ENCODE measurements at regions not wholly inside any gene's neighbourhood (a gene's known extent, or its start where the extent isn't known, plus 50 kb on each side); places are given as distances from the start of the nearest gene placed in this dataset.

DNA sequence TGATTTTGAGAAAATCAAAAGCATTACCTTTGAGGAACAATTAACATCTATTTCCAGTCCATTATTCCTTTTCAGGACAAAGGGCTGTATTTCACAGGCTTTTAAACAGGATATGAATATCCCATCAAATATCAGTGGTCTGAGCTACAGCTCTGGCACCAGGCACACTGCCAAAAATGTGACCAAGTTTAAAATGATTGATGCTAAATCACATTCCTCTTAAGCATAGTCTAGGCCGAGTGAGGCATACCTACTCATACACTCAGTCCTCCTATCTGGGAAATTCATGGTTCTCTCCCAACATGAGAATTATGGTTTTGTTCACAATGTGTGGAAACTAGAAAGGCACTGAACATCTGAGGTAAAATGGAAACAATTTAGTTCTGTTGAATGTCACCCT lies 683.5 kb downstream of the TUSC7 start:
- TF ChIP-seq FOXK2 (IDR thresholded peaks at IDR 0.05) (no peak), TARDBP (IDR thresholded peaks at IDR 0.05) (no peak), ARNT (IDR thresholded peaks at IDR 0.05) (no peak), L3MBTL2 (conservative IDR thresholded peaks at IDR 0.05) (no peak), ZNF384 (IDR thresholded peaks at IDR 0.05) (no peak), LEF1 (IDR thresholded peaks at IDR 0.05; ENCODE audit: borderline replicate concordance) (no peak), CTBP1 (IDR thresholded peaks at IDR 0.05; ENCODE audit: borderline replicate concordance) (no peak), HDGF (IDR thresholded peaks at IDR 0.05; ENCODE audit: borderline replicate concordance) (no peak), FOXM1 (IDR thresholded peaks at IDR 0.05; ENCODE audit: borderline replicate concordance) (no peak), BHLHE40 (IDR thresholded peaks at IDR 0.05; ENCODE audit: borderline replicate concordance) (no peak), ELF4 (IDR thresholded peaks at IDR 0.05) (no peak), NFRKB (IDR thresholded peaks at IDR 0.05) (no peak), FOXA1 (IDR thresholded peaks at IDR 0.05) (no peak), SP1 (IDR thresholded peaks at IDR 0.05) (no peak), SUZ12 (IDR thresholded peaks at IDR 0.05) (no peak)
- TF ChIP-seq, protein P1, sequence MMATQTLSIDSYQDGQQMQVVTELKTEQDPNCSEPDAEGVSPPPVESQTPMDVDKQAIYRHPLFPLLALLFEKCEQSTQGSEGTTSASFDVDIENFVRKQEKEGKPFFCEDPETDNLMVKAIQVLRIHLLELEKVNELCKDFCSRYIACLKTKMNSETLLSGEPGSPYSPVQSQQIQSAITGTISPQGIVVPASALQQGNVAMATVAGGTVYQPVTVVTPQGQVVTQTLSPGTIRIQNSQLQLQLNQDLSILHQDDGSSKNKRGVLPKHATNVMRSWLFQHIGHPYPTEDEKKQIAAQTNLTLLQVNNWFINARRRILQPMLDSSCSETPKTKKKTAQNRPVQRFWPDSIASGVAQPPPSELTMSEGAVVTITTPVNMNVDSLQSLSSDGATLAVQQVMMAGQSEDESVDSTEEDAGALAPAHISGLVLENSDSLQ (IDR thresholded peaks at IDR 0.05), result no peak
- DNase-seq (ENCODE audit: extremely low spot score), result no peak
- POLR2A ChIA-PET, result no interaction called here
- CTCF ChIA-PET, result interaction anchor here (0.5 kb wide), 1 partner anchor 95 kb away, joined by 6 read pairs; no protein-coding TSS in a partner anchor

DNA sequence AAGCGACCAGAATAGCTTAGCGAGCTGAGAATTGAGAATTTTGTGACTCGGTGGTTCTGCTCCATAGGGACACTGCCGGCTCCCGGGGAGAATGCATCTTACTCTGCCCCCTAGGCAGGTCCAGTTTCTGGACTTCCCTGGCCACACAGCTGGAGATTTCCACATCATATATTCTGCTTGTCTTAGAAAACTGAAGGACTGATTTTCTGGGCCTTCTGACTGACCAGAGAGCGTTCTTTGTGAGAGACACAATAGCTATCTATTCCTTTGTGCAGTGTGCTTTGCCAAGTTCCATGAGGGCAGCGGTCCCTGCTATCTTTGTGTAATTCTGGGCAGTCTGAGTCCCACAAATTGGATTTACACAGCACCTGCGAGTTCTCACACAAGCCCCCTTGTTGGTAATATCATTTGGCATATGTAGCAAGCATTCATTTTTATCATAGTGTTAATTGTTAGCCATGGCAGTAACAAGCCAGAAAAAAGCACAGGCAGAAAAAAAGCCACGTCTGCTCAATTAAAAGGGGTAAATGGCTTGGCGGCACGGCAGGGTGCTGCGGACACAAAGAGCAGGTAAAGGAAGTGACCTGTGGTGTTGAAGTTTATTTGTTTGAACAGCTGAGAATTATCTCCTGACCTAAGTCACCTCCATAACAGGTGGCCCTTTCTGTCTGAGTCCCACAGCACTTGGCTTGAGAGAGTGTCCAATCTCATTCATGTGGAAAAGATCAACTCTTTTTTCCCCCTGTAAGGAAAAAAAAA lies 688.7 kb downstream of the TUSC7 start:
- CTCF ChIA-PET, result interaction anchor here (1.1 kb wide), 1 partner anchor 12 kb away, joined by 3 read pairs; no protein-coding TSS in a partner anchor
- no peak for DNase-seq (ENCODE audit: extremely low spot score)
- TF ChIP-seq TARDBP (IDR thresholded peaks at IDR 0.05) (no peak), FOXA1 (IDR thresholded peaks at IDR 0.05) (no peak), ZNF384 (IDR thresholded peaks at IDR 0.05) (no peak), LEF1 (IDR thresholded peaks at IDR 0.05; ENCODE audit: borderline replicate concordance) (no peak), HDGF (IDR thresholded peaks at IDR 0.05; ENCODE audit: borderline replicate concordance) (no peak)
- POLR2A ChIA-PET, result no interaction called here

DNA sequence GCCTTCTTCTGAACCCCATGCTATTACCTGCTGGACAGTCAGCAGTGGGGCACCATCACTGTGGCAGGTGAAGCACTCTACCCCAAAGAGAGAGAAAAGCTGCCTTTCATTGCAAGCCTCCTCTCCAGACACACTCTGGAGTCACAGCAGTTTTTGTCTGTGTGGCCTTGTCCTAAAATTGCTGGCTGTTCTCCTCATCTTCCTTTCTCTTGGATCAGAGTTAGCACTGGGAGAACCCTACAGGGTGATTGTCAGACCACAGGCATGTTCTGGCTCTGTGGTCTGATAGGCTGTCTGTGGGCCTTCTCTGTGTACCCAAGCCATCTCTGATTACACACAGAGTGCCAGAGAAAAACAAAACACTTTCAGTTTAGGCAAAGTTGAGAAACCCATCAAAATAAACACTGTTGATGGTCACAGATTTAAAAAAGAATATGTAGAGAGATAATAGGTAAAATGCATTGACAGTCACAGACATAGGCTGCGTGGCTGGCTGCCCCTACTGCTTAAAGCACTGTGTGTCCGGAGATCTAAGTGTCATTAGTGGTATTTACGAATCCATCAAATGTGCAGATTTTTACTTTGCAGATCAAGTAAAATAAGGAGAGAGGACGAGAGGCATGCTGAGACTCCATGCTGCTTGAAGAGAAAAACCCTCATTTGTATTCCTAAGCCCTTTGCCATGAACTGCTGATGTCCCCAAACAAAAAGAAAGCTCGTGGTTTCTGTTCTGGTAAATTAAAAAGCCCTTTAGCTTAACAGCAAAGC lies 689.9 kb downstream of the TUSC7 start:
- TF ChIP-seq ARNT (IDR thresholded peaks at IDR 0.05) (no peak), ZNF384 (IDR thresholded peaks at IDR 0.05) (no peak), SP1 (IDR thresholded peaks at IDR 0.05) (no peak), FOXM1 (IDR thresholded peaks at IDR 0.05; ENCODE audit: borderline replicate concordance) (no peak), FOXK2 (IDR thresholded peaks at IDR 0.05) (no peak), TARDBP (IDR thresholded peaks at IDR 0.05) (no peak), NFRKB (IDR thresholded peaks at IDR 0.05) (no peak), HDGF (IDR thresholded peaks at IDR 0.05; ENCODE audit: borderline replicate concordance) (no peak), FOXA1 (IDR thresholded peaks at IDR 0.05) (no peak), ELF4 (IDR thresholded peaks at IDR 0.05) (no peak), CTBP1 (IDR thresholded peaks at IDR 0.05; ENCODE audit: borderline replicate concordance) (no peak), BHLHE40 (IDR thresholded peaks at IDR 0.05; ENCODE audit: borderline replicate concordance) (no peak), SUZ12 (IDR thresholded peaks at IDR 0.05) (no peak), LEF1 (IDR thresholded peaks at IDR 0.05; ENCODE audit: borderline replicate concordance) (no peak), L3MBTL2 (conservative IDR thresholded peaks at IDR 0.05) (no peak)
- TF ChIP-seq, protein P1 (IDR thresholded peaks at IDR 0.05), result no peak
- DNase-seq (ENCODE audit: extremely low spot score), result no peak
- ChIA-PET POLR2A (no interaction called here), CTCF (interaction anchor here (0.9 to 1.1 kb wide), 2 partner anchors 11 to 41 kb away, joined by 3 read pairs; no protein-coding TSS in a partner anchor)

DNA sequence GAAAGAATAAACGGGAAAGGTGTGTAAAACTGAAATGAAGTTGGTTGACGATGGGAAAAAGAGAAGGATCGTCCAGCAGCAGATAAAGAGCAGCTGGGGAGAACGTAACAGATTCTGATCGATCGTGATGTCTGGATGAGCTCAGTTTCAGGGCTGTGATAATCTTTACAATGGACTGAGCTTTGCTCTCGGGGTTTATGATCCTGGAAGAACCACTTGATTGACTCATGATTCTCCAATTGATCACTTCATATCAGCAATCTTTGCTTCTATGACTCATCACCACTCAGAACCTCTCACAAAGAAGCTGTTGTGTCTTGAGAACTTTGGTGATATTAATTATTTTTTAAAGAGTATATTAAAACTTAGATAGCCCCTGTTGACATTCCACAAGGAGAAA lies 690.7 kb downstream of the TUSC7 start:
- TF ChIP-seq FOXA1 (IDR thresholded peaks at IDR 0.05) (no peak), LEF1 (IDR thresholded peaks at IDR 0.05; ENCODE audit: borderline replicate concordance) (no peak), L3MBTL2 (conservative IDR thresholded peaks at IDR 0.05) (no peak), ARNT (IDR thresholded peaks at IDR 0.05) (no peak), CTBP1 (IDR thresholded peaks at IDR 0.05; ENCODE audit: borderline replicate concordance) (no peak), ELF4 (IDR thresholded peaks at IDR 0.05) (no peak), FOXK2 (IDR thresholded peaks at IDR 0.05) (no peak), ZNF384 (IDR thresholded peaks at IDR 0.05) (no peak), HDGF (IDR thresholded peaks at IDR 0.05; ENCODE audit: borderline replicate concordance) (no peak), SUZ12 (IDR thresholded peaks at IDR 0.05) (no peak)
- TF ChIP-seq, protein P1 (IDR thresholded peaks at IDR 0.05), result no peak
- DNase-seq (ENCODE audit: extremely low spot score), result no peak
- ChIA-PET CTCF (interaction anchor here (0.9 kb wide), 1 partner anchor 41 kb away, joined by 3 read pairs; no protein-coding TSS in a partner anchor), POLR2A (no interaction called here)

DNA sequence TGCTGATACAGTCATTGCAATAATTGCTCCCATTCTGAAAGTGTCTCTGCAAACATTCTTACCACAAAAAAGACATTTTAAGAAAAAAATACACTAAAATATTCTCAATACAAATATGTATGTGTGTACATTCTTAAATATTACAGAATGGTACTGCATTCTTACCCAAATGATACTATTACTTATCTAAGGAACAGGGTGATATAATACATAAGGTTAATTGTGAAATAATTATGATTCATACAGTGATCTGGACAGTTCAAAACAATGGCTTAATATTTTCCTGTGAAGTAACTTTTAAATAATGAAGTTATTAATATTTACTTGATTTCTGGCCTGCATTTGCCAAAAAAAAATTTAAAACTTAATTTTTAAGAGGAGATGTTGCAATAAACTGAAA lies 694.6 kb downstream of the TUSC7 start:
- no peak for DNase-seq (ENCODE audit: extremely low spot score)
- ChIA-PET CTCF (no interaction called here), POLR2A (no interaction called here)
- TF ChIP-seq CTBP1 (IDR thresholded peaks at IDR 0.05; ENCODE audit: borderline replicate concordance) (no peak), NFRKB (IDR thresholded peaks at IDR 0.05) (no peak), SP1 (IDR thresholded peaks at IDR 0.05) (no peak), TARDBP (IDR thresholded peaks at IDR 0.05) (no peak), ELF4 (IDR thresholded peaks at IDR 0.05) (no peak), SUZ12 (IDR thresholded peaks at IDR 0.05) (no peak), ARNT (IDR thresholded peaks at IDR 0.05) (no peak), BHLHE40 (IDR thresholded peaks at IDR 0.05; ENCODE audit: borderline replicate concordance) (no peak), L3MBTL2 (conservative IDR thresholded peaks at IDR 0.05) (no peak), HDGF (IDR thresholded peaks at IDR 0.05; ENCODE audit: borderline replicate concordance) (no peak), ZNF384 (IDR thresholded peaks at IDR 0.05) (no peak), LEF1 (IDR thresholded peaks at IDR 0.05; ENCODE audit: borderline replicate concordance) (no peak)
